CD8-positive, alpha-beta memory T cell (primary cell): ENCODE measurements at regions not wholly inside any gene's neighbourhood (a gene's known extent, or its start where the extent isn't known, plus 50 kb on each side); places are given as distances from the start of the nearest gene placed in this dataset.

Experiments
- CTCF ChIA-PET: fragments of 350-600 bp; sonication (Branson Sonifier 250); formaldehyde crosslinking; loops from one replicate; lab custom pipeline; 2021; ENCODE audit warnings: antibody characterized with exemption; lab: Charles Lee
- POLR2A ChIA-PET: fragments of 350-600 bp; sonication (Branson Sonifier 250); formaldehyde crosslinking; loops from one replicate; lab custom pipeline; 2021; ENCODE audit warnings: antibody characterized with exemption; lab: Charles Lee
- DNase-seq, 5 donors: peaks; one replicate each; pipeline versions ENCODE4 v3.0.0 to v3.0.0-alpha.2; 2020 to 2022; ENCODE audit warnings: mixed read lengths in 1 of 5
- H3K27ac ChIP-seq: one replicate; pipeline ENCODE4 v1.7.0; 2013; ENCODE audit warnings: low read depth, mild to moderate bottlenecking, low read length, moderate library complexity
- H3K27me3 ChIP-seq: 2 replicates; pipeline ENCODE4 v1.7.0; 2013; ENCODE audit warnings: low read length, mild to moderate bottlenecking; ENCODE audit not compliant: insufficient read depth, poor library complexity, severe bottlenecking
- H3K36me3 ChIP-seq: 2 replicates; pipeline ENCODE4 v1.7.0; 2013; ENCODE audit warnings: mild to moderate bottlenecking, low read length, moderate library complexity; ENCODE audit not compliant: insufficient read depth
- H3K4me1 ChIP-seq: 2 replicates; pipeline ENCODE4 v1.7.0; 2013; ENCODE audit warnings: mild to moderate bottlenecking, low read length, moderate library complexity; ENCODE audit not compliant: insufficient read depth
- H3K4me3 ChIP-seq: 2 replicates; pipeline ENCODE4 v1.7.0; 2013; ENCODE audit warnings: mild to moderate bottlenecking, low read length
- H3K9me3 ChIP-seq: 2 replicates; pipeline ENCODE4 v1.7.0; 2013; ENCODE audit warnings: mild to moderate bottlenecking, low read length
- H3K27ac Mint-ChIP-seq, 8 donors: one replicate each; pipeline ENCODE4 v1.8.0; 2020 to 2021; ENCODE audit warnings: mixed read lengths in 8 of 8, mild to moderate bottlenecking in 6 of 8, inconsistent platforms in 3 of 8, moderate library complexity in 3 of 8
- H3K27me3 Mint-ChIP-seq, 2 donors: one replicate each; pipeline ENCODE4 v1.8.0; 2020 to 2021; ENCODE audit warnings: mixed read lengths in 2 of 2, mild to moderate bottlenecking in 1 of 2, moderate library complexity in 1 of 2
- H3K36me3 Mint-ChIP-seq, 3 donors: one replicate each; pipeline ENCODE4 v1.8.0; 2020 to 2021; ENCODE audit warnings: mixed read lengths in 3 of 3, inconsistent platforms in 1 of 3, mild to moderate bottlenecking in 1 of 3
- H3K4me1 Mint-ChIP-seq, 3 donors: one replicate each; pipeline ENCODE4 v1.8.0; 2020 to 2021; ENCODE audit warnings: mixed read lengths in 3 of 3, inconsistent platforms in 1 of 3, mild to moderate bottlenecking in 1 of 3
- H3K4me3 Mint-ChIP-seq, 7 donors: one replicate each; pipeline ENCODE4 v1.8.0; 2020 to 2021; ENCODE audit warnings: mixed read lengths in 7 of 7, mild to moderate bottlenecking in 6 of 7, moderate library complexity in 4 of 7, inconsistent platforms in 2 of 7
- H3K9me3 Mint-ChIP-seq, 5 donors: one replicate each; pipeline ENCODE4 v1.8.0; 2020 to 2022; ENCODE audit warnings: mixed read lengths in 5 of 5, mild to moderate bottlenecking in 3 of 5, moderate library complexity in 2 of 5, inconsistent platforms in 1 of 5

DNA sequence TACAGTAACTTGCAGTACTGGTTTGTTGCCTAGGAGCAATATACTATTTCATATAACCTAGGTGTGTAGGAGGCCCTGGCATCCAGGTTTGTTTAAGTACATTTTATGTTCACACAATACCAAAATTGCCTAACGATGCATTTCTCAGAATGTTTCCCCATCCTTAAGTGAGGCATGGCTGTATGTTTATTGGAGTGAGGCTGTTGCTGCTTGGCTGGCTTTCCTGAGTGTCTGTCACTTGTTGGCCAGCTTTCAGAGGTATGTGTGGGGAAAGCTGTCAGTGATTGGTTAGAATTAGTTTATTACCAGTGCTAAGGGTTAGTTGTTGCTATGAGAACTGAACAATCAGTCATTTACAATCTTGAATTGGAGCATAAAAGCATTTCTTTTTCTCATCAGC, 154.1 kb upstream of the CDH12 start:
- no peak overlapping the region for H3K27ac Mint-ChIP-seq
- H3K4me3 ChIP-seq, result no peak overlapping the region
- H3K9me3 ChIP-seq, result no peaks in the 10 kb centered on the region
- ChIA-PET POLR2A (no interaction called here), CTCF (no interaction called here)
- no peak overlapping the region for H3K4me3 Mint-ChIP-seq
- no peak for DNase-seq
- H3K36me3 Mint-ChIP-seq, result no peaks in the 10 kb centered on the region
- peaks cover 2 to 24% (median 5%) of the 10 kb centered on the region in 5 donors for H3K9me3 Mint-ChIP-seq
- no peaks in the 10 kb centered on the region for H3K4me1 ChIP-seq
- H3K36me3 ChIP-seq, result no peaks in the 10 kb centered on the region
- no peaks in the 10 kb centered on the region for H3K27me3 Mint-ChIP-seq
- H3K4me1 Mint-ChIP-seq, result no peaks in the 10 kb centered on the region
- H3K27ac ChIP-seq, result no peak overlapping the region
- no peaks in the 10 kb centered on the region for H3K27me3 ChIP-seq

GRCh38 chr5:23001120-23001519, 148.0 kb upstream of the CDH12 start:
- no peaks in the 10 kb centered on the region for H3K36me3 Mint-ChIP-seq
- POLR2A ChIA-PET, result no interaction called here
- no peaks in the 10 kb centered on the region for H3K4me1 Mint-ChIP-seq
- DNase-seq, result no peak
- H3K27ac Mint-ChIP-seq, result no peak overlapping the region
- H3K9me3 Mint-ChIP-seq, result peaks cover 0 to 28% (median 5%) of the 10 kb centered on the region in 5 donors
- H3K4me3 ChIP-seq, result no peak overlapping the region
- no peak overlapping the region for H3K27ac ChIP-seq
- no peaks in the 10 kb centered on the region for H3K9me3 ChIP-seq
- no peaks in the 10 kb centered on the region for H3K27me3 ChIP-seq
- no peaks in the 10 kb centered on the region for H3K36me3 ChIP-seq
- H3K4me1 ChIP-seq, result no peaks in the 10 kb centered on the region
- H3K27me3 Mint-ChIP-seq, result no peaks in the 10 kb centered on the region
- CTCF ChIA-PET, result no interaction called here
- no peak overlapping the region for H3K4me3 Mint-ChIP-seq

DNA sequence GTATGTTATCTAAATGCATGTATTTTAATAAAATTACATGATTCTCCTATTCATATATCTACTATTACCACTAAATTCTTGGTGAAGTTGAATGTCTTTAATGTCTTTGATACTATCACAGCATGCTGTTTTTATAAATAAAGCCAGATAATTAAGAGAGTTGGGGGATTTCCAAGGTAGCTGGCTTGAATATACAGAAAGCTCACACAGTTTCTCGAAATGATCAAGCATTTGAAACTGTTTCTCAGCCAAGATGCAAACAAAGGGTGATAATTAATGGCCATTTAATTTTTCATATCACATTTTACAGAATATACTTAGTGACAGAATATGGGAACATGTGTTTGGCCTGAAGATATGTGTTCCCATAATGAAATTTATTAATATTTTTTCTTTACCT, 145.6 kb upstream of the CDH12 start:
- H3K27me3 ChIP-seq, result no peaks in the 10 kb centered on the region
- H3K9me3 ChIP-seq, result no peaks in the 10 kb centered on the region
- no peak for DNase-seq
- Mint-ChIP-seq H3K4me3 (no peak overlapping the region), H3K4me1 (no peaks in the 10 kb centered on the region), H3K27me3 (no peaks in the 10 kb centered on the region), H3K9me3 (peaks cover 2 to 18% (median 4%) of the 10 kb centered on the region in 5 donors), H3K36me3 (no peaks in the 10 kb centered on the region), H3K27ac (no peak overlapping the region)
- POLR2A ChIA-PET, result no interaction called here
- H3K36me3 ChIP-seq, result no peaks in the 10 kb centered on the region
- H3K4me1 ChIP-seq, result no peaks in the 10 kb centered on the region
- no peak overlapping the region for H3K4me3 ChIP-seq
- no peak overlapping the region for H3K27ac ChIP-seq
- CTCF ChIA-PET, result no interaction called here

DNA sequence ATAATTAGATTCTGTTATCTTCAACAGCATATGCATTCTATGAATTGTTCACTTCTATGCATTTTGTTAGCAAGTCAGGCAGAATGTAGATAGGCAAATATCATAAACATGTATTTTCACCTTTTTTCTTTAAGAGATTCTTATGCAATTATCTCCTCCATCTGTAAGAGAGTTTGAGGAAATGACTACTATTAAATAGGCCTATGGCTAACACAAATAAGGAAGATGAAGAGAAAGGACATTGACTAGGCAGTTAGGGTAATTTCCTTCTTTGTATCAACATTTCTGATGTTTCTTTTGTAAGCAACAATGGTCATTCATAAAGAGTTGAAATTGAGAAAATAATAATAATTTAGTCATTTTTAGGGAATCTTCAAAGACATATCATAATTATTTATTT, 145.2 kb upstream of the CDH12 start:
- no peaks in the 10 kb centered on the region for H3K27me3 Mint-ChIP-seq
- DNase-seq, result no peak
- H3K27ac Mint-ChIP-seq, result no peak overlapping the region
- Histone ChIP-seq H3K9me3 (no peaks in the 10 kb centered on the region), H3K27ac (no peak overlapping the region), H3K27me3 (no peaks in the 10 kb centered on the region), H3K36me3 (no peaks in the 10 kb centered on the region), H3K4me3 (no peak overlapping the region), H3K4me1 (no peaks in the 10 kb centered on the region)
- no peak overlapping the region for H3K4me3 Mint-ChIP-seq
- peaks cover 2 to 19% (median 5%) of the 10 kb centered on the region in 5 donors for H3K9me3 Mint-ChIP-seq
- CTCF ChIA-PET, result no interaction called here
- H3K4me1 Mint-ChIP-seq, result no peaks in the 10 kb centered on the region
- no peaks in the 10 kb centered on the region for H3K36me3 Mint-ChIP-seq
- POLR2A ChIA-PET, result no interaction called here

DNA sequence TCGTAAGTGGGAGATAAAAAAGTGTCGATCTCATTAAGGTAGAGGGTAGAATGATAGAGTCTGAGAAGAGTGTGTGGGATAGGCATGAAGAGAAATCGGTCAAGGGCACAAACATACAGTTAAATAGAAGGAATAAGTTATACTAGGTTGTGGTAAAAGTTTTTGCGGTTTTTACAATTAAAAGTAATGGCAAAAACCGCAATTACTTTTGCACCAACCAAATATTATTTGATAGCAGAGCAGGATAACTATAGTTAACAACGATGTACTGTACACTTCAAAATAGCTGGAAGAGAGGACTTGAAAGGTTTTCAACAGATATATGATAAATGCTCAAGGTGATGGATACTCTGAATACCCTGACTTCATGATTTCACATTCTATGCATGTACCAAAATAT, 135.8 kb upstream of the CDH12 start:
- no peaks in the 10 kb centered on the region for H3K4me1 ChIP-seq
- H3K27ac Mint-ChIP-seq, result no peak overlapping the region
- peaks cover 0 to 1% of the 10 kb centered on the region in 2 donors for H3K27me3 Mint-ChIP-seq
- no peak overlapping the region for H3K4me3 Mint-ChIP-seq
- H3K9me3 Mint-ChIP-seq, result peaks cover 7 to 31% (median 28%) of the 10 kb centered on the region in 5 donors
- no peaks in the 10 kb centered on the region for H3K27me3 ChIP-seq
- H3K4me1 Mint-ChIP-seq, result no peaks in the 10 kb centered on the region
- POLR2A ChIA-PET, result no interaction called here
- H3K9me3 ChIP-seq, result no peaks in the 10 kb centered on the region
- no peak overlapping the region for H3K27ac ChIP-seq
- no peak overlapping the region for H3K4me3 ChIP-seq
- no peaks in the 10 kb centered on the region for H3K36me3 Mint-ChIP-seq
- DNase-seq, result no peak
- CTCF ChIA-PET, result no interaction called here
- H3K36me3 ChIP-seq, result no peaks in the 10 kb centered on the region

DNA sequence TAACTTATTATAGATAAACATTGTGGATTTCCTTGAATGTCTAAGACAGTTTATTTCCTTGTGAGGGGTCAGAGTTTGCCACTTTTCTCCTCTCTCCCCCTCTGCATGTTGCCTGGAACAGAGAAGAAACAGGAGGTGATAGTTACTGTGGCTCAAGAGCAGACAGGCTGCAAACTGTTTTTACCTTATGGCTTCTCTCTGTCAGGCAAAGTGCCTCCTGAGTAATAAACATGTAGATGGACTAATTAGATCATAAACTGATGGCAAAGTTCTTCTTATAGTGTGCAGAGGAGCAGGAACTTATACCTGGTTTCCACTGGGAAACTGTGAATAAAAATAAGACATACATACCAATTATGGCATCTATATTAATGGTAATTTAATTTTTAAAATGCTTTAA, 133.1 kb upstream of the CDH12 start:
- H3K27ac ChIP-seq, result no peak overlapping the region
- no peaks in the 10 kb centered on the region for H3K9me3 ChIP-seq
- no peaks in the 10 kb centered on the region for H3K4me1 ChIP-seq
- no peaks in the 10 kb centered on the region for H3K27me3 ChIP-seq
- no peaks in the 10 kb centered on the region for H3K36me3 ChIP-seq
- H3K4me3 ChIP-seq, result no peak overlapping the region
- Mint-ChIP-seq H3K27ac (no peak overlapping the region), H3K36me3 (no peaks in the 10 kb centered on the region), H3K9me3 (peaks cover 3 to 22% (median 19%) of the 10 kb centered on the region in 5 donors), H3K27me3 (no peaks in the 10 kb centered on the region), H3K4me1 (no peaks in the 10 kb centered on the region), H3K4me3 (no peak overlapping the region)
- no peak for DNase-seq
- ChIA-PET CTCF (no interaction called here), POLR2A (no interaction called here)

DNA sequence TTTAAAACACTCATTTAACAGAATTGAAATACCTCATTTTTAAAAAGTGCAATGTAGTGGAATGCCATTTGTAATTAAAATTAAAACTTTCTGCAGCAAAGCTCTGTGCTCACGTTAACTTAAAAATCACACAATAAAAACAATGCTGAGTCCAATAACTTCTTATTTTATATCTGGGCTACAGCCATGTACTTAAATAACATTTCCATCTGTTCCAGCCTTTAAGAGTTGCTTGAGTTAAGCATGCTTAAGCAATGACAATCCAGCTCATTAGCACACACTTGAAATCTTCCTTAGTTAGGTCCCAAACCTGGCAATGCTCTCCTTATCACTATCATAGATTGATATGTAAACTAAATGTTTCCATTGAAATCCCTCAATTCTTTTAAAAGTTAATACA, 132.3 kb upstream of the CDH12 start:
- Histone ChIP-seq H3K27me3 (no peaks in the 10 kb centered on the region), H3K9me3 (no peaks in the 10 kb centered on the region), H3K4me3 (no peak overlapping the region), H3K27ac (no peak overlapping the region), H3K4me1 (no peaks in the 10 kb centered on the region), H3K36me3 (no peaks in the 10 kb centered on the region)
- no peak for DNase-seq
- H3K4me1 Mint-ChIP-seq, result no peaks in the 10 kb centered on the region
- ChIA-PET POLR2A (no interaction called here), CTCF (no interaction called here)
- H3K9me3 Mint-ChIP-seq, result peaks cover 3 to 23% (median 18%) of the 10 kb centered on the region in 5 donors
- no peaks in the 10 kb centered on the region for H3K36me3 Mint-ChIP-seq
- no peak overlapping the region for H3K27ac Mint-ChIP-seq
- no peak overlapping the region for H3K4me3 Mint-ChIP-seq
- no peaks in the 10 kb centered on the region for H3K27me3 Mint-ChIP-seq

DNA sequence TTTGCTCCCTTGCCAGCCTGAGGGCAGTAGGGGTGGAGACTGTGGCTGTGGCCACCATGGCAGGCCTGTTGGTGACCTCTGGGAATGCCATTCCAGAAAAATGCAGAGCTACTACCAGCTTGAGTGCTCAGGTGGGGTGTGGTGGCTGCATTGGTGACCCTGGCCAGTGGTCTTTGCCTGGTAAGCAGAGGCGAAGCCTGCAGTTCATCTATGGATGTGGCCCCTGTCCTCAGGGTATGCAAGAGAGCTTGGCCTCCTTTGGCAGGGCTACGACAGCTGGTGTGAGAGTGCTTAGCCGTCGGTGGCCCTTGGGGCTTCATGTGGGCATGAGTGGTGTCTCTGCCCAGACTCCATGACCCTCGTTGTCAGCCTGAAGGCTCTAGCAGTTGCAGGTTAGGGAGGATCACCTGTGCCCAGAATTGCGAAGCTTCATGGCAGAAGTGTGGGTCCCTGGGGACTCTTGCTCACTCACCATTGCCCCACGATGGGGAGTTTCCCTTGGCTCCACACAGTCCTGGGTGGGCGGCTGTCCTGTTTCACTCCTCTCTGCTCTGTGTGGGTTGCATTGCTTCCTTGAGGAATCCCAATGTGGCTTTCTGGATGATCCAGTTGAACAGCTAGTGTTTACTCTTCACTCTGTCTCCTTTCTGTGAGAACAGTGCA, 117.9 kb upstream of the CDH12 start:
- no peaks in the 10 kb centered on the region for H3K4me1 ChIP-seq
- no peak for DNase-seq
- H3K36me3 Mint-ChIP-seq, result no peaks in the 10 kb centered on the region
- H3K36me3 ChIP-seq, result no peaks in the 10 kb centered on the region
- no peaks in the 10 kb centered on the region for H3K9me3 ChIP-seq
- ChIA-PET CTCF (no interaction called here), POLR2A (no interaction called here)
- H3K27me3 Mint-ChIP-seq, result no peaks in the 10 kb centered on the region
- H3K27ac ChIP-seq, result no peak overlapping the region
- no peak overlapping the region for H3K27ac Mint-ChIP-seq
- peaks cover 8 to 36% (median 18%) of the 10 kb centered on the region in 5 donors for H3K9me3 Mint-ChIP-seq
- H3K4me3 ChIP-seq, result no peak overlapping the region
- no peaks in the 10 kb centered on the region for H3K4me1 Mint-ChIP-seq
- no peaks in the 10 kb centered on the region for H3K27me3 ChIP-seq
- H3K4me3 Mint-ChIP-seq, result no peak overlapping the region
